ENCODE measurements at regions not wholly inside any gene's neighbourhood (a gene's known extent, or its start where the extent isn't known, plus 50 kb on each side); places are given as distances from the start of the nearest gene placed in this dataset.

GRCh38 chr2:2872309-2872617 lies 505.4 kb downstream of the EIPR1 start:
- no peak for DNase-seq (ENCODE audit: low read depth in 2 of 2)

- DNase-seq (ENCODE audit: low read depth in 2 of 2) = no peak
These were observed 505.9 kb downstream of the EIPR1 start for GRCh38 chr2:2871480-2872308.

GRCh38 chr2:2870106-2870505 lies 507.5 kb downstream of the EIPR1 start:
- DNase-seq (ENCODE audit: low read depth in 2 of 2) = no peak

GRCh38 chr2:2869553-2869952 lies 508.1 kb downstream of the EIPR1 start:
- DNase-seq (ENCODE audit: low read depth in 2 of 2) = no peak

DNA sequence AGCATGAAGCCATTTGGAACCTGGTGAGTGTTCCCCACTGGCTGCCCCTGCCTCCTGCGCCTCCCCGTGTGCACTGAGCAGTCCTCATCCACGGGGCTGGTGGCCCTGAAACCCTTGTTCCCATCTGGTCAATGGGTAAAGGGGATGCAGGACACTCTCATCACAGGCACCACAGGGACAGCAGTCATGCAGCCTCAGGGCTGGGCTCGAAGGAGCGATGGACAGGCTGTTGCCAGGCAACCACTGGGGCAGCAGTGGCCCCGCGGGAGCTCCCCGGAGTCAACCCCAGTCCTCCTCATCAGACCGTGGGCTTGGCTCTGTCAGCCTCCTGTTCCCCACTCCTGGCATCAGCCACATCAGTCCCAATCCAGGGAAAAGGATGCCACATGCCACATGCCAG lies 509.5 kb downstream of the EIPR1 start:
- no peak for DNase-seq (ENCODE audit: low read depth in 2 of 2)

GRCh38 chr2:2867397-2867979 lies 510.1 kb downstream of the EIPR1 start:
- DNase-seq (ENCODE audit: low read depth in 2 of 2) = no peak

DNA sequence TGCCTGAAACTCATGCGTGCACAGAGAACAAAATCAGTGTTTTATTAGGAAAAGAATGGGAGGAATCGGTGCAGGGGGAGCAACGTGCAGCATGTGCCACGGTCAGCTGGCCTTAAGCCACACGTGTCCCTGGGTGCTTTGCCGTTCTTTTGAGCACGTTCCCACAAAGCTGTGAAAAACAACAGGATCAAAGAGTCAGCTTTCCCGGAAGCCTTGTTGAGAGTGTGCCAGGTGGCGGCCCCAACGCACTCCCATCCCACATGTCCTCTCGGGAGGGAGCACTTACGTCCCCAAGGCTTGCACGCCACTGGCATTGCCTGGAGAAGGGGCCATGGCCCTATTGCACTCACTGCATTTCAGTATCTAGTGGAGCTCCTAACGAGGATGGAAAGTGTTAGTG lies 511.2 kb downstream of the EIPR1 start:
- no peak for DNase-seq (ENCODE audit: low read depth in 2 of 2)

DNA sequence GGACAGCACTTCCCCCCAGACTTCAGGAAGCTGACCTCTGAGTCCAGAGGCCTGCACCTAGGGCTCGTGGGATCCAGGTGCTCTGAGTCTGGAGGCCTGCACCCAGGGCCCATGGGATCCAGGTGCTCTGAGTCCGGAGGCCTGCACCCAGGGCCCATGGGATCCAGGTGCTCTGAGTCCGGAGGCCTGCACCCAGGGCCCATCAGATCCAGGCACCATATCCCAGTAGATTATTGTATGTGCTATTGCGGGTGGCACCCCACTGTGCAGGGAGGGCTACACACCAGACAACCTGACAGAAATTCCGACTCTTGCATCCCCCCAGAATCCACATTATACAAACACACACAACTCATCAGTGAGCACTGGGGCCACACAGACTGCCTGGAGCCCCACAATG lies 515.2 kb downstream of the EIPR1 start:
- DNase-seq (ENCODE audit: low read depth in 2 of 2) = no peak

DNA sequence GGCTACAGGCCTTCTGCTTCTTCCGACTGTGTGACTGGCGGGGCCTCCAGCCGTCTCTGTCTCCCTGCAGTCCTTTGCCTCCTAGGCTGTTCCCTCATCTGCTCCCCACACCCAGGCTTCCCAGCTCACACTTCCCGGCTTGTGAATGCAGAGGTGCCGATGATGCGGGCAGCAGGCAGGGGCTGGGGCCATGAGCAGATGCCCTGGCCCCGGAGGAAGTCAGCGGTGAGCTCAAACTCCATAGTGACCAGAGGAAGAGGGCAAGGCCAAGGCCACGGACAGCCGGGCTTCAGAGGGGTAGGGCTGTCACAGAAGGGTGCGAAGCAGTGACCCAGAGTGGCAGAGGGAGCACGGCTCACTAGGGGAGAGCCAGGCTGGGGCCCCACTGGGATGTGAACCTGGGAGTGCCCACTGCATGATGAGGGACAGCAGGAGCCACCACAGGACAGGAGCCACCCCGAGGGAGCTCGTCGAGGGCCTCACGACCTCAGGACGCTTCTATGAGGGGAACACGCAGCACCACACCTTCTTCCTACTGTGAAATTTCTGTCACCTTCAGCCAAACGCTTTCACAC lies 515.9 kb downstream of the EIPR1 start:
- DNase-seq (ENCODE audit: low read depth in 2 of 2) = no peak

GRCh38 chr2:2860589-2861300 lies 516.9 kb downstream of the EIPR1 start:
- DNase-seq (ENCODE audit: low read depth in 2 of 2) = no peak

DNA sequence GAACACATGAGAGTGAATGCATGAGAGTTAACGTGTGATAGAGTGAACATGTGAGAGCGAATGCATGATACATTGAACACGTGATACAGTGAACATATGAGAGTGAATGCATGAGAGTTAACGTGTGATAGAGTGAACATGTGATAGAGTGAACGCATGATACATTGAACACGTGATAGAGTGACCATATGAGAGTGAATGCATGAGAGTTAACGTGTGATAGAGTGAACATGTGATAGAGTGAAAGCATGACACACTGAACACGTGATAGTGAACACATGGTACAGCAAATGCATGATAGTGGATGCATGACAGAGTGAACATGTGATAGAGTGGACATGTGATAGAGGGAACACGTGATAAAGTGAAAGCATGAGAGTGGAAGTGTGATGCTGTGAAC lies 517.9 kb downstream of the EIPR1 start:
- no peak for DNase-seq (ENCODE audit: low read depth in 2 of 2)

GRCh38 chr2:2859164-2859563 lies 518.5 kb downstream of the EIPR1 start:
- DNase-seq (ENCODE audit: low read depth in 2 of 2) = no peak

DNA sequence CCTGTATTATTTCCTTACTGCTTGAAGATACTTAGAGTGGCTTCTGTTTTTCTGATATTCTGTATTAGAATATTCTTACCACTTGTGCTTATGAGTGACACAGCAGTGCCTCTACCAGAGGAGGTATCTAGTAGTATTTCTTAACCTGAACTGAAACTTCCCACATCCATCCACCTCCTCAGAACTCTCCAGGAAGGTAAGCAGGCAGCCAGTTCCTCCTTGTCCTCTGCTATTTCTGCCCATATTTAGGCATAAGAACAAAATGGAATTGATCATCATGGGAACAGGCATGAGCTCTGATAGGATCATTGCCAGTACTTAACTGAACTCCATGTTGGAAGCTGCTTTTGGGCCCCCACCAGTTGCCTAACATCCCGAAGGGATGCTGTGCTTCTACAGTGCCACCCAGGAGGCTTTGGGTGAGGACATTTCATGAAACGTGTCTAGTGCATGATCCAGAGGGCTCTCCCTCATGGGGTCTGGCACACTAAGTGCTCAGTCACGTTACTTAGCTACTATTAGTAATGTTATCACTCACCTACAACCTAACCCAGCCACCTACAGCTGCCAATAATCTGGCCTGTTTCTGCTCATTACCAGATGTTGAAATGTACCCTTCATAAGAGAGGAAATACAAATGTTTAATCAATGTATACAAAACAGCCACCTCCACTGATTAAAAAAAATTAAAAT lies 520.7 kb downstream of the EIPR1 start:
- no peak for DNase-seq (ENCODE audit: low read depth in 2 of 2)

DNA sequence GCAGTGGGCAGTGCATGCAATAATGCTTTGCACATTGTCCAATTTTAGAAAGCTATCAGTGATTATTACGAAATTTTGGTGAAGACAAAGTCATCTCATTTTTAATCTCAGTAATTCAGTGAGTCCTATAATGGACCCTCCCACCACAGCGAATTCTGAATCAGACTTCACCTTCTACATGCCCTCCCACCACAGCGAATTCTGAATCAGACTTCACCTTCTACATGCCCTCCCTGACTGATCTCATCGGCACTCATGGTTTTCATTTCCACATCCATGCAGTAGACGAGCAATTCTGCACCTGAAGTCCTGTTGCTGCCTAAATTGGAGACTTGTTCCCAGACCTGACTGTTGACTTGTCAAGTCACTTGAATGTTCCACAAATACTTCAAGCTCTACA lies 522.3 kb downstream of the EIPR1 start:
- no peak for DNase-seq (ENCODE audit: low read depth in 2 of 2)

DNA sequence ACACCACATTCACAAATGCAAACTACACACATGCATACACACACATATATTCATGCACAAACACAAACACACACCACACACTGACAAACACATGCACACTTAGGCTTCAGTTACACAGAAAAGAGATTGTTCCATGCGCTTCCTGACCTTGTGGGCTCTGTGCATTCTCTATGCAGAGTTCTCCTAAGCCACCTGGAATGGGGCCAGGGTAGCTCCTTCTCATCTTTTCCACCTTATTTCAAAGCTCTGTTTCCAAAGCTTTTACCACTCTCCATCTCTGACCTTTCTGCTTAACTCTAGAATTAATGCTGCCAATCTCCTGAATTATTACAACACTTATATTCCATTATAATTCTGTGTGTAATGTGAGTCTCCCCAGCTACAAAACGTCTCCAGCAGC lies 522.3 kb upstream of the MYT1L start:
- no peak for DNase-seq (ENCODE audit: low read depth in 2 of 2)

DNA sequence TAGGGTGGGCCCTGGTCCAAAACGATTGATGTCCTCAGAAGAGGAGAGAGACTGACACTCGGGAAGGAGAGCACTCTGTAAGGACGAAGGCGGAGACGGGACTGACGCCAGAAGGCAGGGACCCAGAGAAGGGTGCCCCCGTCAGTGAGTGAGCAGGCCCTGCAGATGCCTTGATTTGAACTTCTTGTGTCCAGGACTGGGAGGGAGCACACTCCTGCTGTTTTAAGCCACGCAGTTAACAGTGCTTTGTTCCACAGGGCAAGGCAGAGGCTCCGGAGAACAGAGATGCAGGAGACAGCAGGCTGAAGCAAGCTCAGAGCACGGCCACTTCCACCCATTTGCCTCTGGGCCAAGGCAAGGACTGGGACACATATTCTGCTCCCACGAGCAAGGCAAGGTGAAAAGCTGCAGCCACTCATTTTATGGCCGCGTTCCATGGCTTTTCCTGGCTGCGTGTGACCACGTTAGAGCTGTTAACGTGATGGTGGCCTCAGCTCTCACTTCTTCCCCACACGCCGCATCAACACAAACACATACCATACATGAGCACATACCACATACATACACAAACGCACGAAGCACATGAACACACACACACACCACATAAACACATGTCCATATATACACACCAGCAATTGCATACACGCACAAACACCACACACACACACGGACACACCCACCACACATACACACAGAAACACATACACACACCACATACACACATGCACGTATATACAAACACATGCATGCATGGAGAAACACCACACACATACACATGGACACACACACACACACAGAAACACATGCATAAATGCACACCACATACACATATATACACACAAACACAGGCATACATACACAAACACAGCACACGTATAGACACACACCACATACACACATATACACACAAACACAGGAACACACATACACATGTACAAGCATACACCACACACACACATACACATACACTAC lies 521.0 kb upstream of the MYT1L start:
- DNase-seq (ENCODE audit: low read depth in 2 of 2) = no peak

DNA sequence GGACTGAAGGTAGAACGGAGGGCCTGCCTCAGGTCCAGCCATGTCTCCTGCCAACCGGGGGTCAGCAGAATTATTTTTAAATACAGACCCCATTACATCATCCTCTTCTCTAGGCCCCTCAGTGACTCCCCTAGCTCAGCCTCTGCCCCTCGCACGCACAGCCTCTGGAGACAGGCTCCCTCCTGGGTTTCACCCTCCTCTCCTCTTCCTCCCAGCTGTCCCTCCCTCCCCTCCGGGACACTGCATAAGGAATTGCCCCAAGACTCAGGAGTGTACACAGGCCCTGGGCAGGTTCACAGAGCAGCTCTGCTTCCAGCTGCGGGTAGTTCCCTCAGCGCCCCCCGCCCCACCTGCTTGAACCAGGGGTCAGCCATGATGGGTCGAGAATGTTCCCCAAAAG lies 520.2 kb upstream of the MYT1L start:
- DNase-seq (ENCODE audit: low read depth in 2 of 2) = no peak

GRCh38 chr2:2850859-2851258 lies 519.8 kb upstream of the MYT1L start:
- no peak for DNase-seq (ENCODE audit: low read depth in 2 of 2)

DNA sequence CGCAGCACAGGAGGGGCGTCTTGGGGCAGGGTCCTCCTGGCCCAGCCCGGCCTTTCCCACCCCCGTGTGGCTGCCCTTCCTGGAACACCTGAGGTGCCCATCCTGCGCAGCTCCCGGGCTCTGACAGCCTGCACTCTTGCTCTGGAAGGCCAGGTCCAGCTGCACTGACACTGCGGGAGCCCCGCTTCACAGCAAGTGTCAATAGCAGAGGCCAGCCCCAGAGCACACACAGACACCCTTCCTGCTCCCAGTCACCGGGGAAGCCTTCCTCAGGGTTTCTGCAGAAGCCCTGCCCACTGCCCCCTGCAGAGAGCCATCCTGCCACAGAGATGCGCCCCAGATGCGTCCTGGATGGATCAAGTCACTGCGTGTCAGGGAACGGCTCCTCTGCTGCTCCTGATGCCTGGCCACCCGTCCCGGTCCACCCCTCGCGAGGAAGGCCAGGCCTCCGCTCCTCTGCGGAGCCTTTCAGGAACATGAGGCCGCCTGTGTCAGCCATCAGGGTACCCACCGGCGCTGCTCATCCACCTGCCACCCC lies 519.2 kb upstream of the MYT1L start:
- DNase-seq (ENCODE audit: low read depth in 2 of 2) = no peak

GRCh38 chr2:2849464-2850217 lies 518.6 kb upstream of the MYT1L start:
- DNase-seq (ENCODE audit: low read depth in 2 of 2) = no peak
